NB4 (cell line): ENCODE measurements at regions not wholly inside any gene's neighbourhood (a gene's known extent, or its start where the extent isn't known, plus 50 kb on each side); places are given as distances from the start of the nearest gene placed in this dataset.

ENCODE experiments used
- POLR2A ChIP-seq: IDR thresholded peaks from 2 replicates; pipeline ENCODE4 v1.6.1; 2011; ENCODE audit warnings: mild to moderate bottlenecking; ENCODE audit not compliant: insufficient read length; ENCODE audit errors: extremely low read depth
- TF ChIP-seq, protein P1 (sequence below): IDR thresholded peaks from one replicate; pipeline ENCODE4 v1.5.1; 2012; ENCODE audit warnings: low read depth, low read length

DNA sequence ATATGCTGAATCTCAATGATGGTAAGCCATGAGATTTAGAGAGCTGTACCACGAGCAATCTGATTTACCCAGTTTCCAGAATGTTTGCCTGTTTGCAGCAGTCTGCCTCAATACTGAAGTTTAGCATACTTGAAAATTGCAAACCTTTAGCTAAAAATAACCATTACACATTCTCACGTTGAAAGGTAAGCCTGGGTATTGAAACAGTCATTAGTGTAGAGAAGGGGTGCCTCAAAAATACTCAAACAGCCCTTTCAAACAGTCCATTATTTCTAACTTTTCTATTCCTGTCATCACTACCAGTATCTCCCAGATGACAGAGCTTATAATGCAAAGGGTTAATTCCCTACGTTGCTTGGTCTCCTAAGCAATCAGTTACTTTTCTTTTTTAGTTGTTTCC, 111.8 kb upstream of the MBNL1 start:
- TF ChIP-seq, protein P1, sequence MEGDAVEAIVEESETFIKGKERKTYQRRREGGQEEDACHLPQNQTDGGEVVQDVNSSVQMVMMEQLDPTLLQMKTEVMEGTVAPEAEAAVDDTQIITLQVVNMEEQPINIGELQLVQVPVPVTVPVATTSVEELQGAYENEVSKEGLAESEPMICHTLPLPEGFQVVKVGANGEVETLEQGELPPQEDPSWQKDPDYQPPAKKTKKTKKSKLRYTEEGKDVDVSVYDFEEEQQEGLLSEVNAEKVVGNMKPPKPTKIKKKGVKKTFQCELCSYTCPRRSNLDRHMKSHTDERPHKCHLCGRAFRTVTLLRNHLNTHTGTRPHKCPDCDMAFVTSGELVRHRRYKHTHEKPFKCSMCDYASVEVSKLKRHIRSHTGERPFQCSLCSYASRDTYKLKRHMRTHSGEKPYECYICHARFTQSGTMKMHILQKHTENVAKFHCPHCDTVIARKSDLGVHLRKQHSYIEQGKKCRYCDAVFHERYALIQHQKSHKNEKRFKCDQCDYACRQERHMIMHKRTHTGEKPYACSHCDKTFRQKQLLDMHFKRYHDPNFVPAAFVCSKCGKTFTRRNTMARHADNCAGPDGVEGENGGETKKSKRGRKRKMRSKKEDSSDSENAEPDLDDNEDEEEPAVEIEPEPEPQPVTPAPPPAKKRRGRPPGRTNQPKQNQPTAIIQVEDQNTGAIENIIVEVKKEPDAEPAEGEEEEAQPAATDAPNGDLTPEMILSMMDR, result no peak
- TF ChIP-seq POLR2A, result no peak
